ENCODE measurements at regions not wholly inside any gene's neighbourhood (a gene's known extent, or its start where the extent isn't known, plus 50 kb on each side); places are given as distances from the start of the nearest gene placed in this dataset.

- Mint-ChIP-seq H3K27me3 (peaks cover 3% of the 10 kb centered on the region), H3K4me1 (ENCODE audit: low read depth) (peaks cover 6% of the 10 kb centered on the region), H3K27ac (no peak overlapping the region), H3K9me3 (no peaks in the 10 kb centered on the region), H3K36me3 (ENCODE audit: low read depth) (no peaks in the 10 kb centered on the region), H3K4me3 (no peak overlapping the region)
Observed at GRCh38 chr6:163720460-163721235, 306.1 kb downstream of the QKI start.

- no peak overlapping the region for H3K27ac Mint-ChIP-seq
- no peaks in the 10 kb centered on the region for H3K9me3 Mint-ChIP-seq
- no peak overlapping the region for H3K4me3 Mint-ChIP-seq
- no peaks in the 10 kb centered on the region for H3K36me3 Mint-ChIP-seq (ENCODE audit: low read depth)
- H3K4me1 Mint-ChIP-seq (ENCODE audit: low read depth), result peaks cover 6% of the 10 kb centered on the region
- H3K27me3 Mint-ChIP-seq, result peaks cover 3% of the 10 kb centered on the region
Observed at GRCh38 chr6:163720005-163720404, 305.5 kb downstream of the QKI start.

GRCh38 chr6:163719028-163719742 lies 304.7 kb downstream of the QKI start:
- H3K4me3 Mint-ChIP-seq, result no peak overlapping the region
- H3K27me3 Mint-ChIP-seq, result peaks cover 3% of the 10 kb centered on the region
- no peaks in the 10 kb centered on the region for H3K36me3 Mint-ChIP-seq (ENCODE audit: low read depth)
- H3K4me1 Mint-ChIP-seq (ENCODE audit: low read depth), result peaks cover 6% of the 10 kb centered on the region
- H3K9me3 Mint-ChIP-seq, result no peaks in the 10 kb centered on the region
- H3K27ac Mint-ChIP-seq, result no peak overlapping the region

- no peak overlapping the region for H3K4me3 Mint-ChIP-seq
- peaks cover 6% of the 10 kb centered on the region for H3K4me1 Mint-ChIP-seq (ENCODE audit: low read depth)
- no peaks in the 10 kb centered on the region for H3K9me3 Mint-ChIP-seq
- no peak overlapping the region for H3K27ac Mint-ChIP-seq
- no peaks in the 10 kb centered on the region for H3K36me3 Mint-ChIP-seq (ENCODE audit: low read depth)
- H3K27me3 Mint-ChIP-seq, result peaks cover 3% of the 10 kb centered on the region
Observed at GRCh38 chr6:163718537-163718936, 304.0 kb downstream of the QKI start.

GRCh38 chr6:163717106-163717764 lies 302.7 kb downstream of the QKI start:
- peaks cover 11% of the 10 kb centered on the region for H3K4me1 Mint-ChIP-seq (ENCODE audit: low read depth)
- H3K27ac Mint-ChIP-seq, result peak overlapping the region; percentile 8
- no peaks in the 10 kb centered on the region for H3K9me3 Mint-ChIP-seq
- H3K4me3 Mint-ChIP-seq, result no peak overlapping the region
- H3K27me3 Mint-ChIP-seq, result peaks cover 3% of the 10 kb centered on the region
- H3K36me3 Mint-ChIP-seq (ENCODE audit: low read depth), result no peaks in the 10 kb centered on the region

GRCh38 chr6:163716690-163717089 lies 302.2 kb downstream of the QKI start:
- H3K27me3 Mint-ChIP-seq, result peaks cover 3% of the 10 kb centered on the region
- no peak overlapping the region for H3K27ac Mint-ChIP-seq
- no peaks in the 10 kb centered on the region for H3K36me3 Mint-ChIP-seq (ENCODE audit: low read depth)
- H3K4me1 Mint-ChIP-seq (ENCODE audit: low read depth), result peaks cover 17% of the 10 kb centered on the region
- no peaks in the 10 kb centered on the region for H3K9me3 Mint-ChIP-seq
- H3K4me3 Mint-ChIP-seq, result no peak overlapping the region

- Mint-ChIP-seq H3K4me3 (no peak overlapping the region), H3K27me3 (peaks cover 3% of the 10 kb centered on the region), H3K36me3 (ENCODE audit: low read depth) (no peaks in the 10 kb centered on the region), H3K4me1 (ENCODE audit: low read depth) (peaks cover 23% of the 10 kb centered on the region), H3K27ac (no peak overlapping the region), H3K9me3 (no peaks in the 10 kb centered on the region)
Observed at GRCh38 chr6:163715846-163716245, 301.3 kb downstream of the QKI start.

GRCh38 chr6:163714179-163714578 lies 299.7 kb downstream of the QKI start:
- H3K4me1 Mint-ChIP-seq (ENCODE audit: low read depth), result peaks cover 27% of the 10 kb centered on the region
- H3K36me3 Mint-ChIP-seq (ENCODE audit: low read depth), result no peaks in the 10 kb centered on the region
- no peak overlapping the region for H3K27ac Mint-ChIP-seq
- no peaks in the 10 kb centered on the region for H3K9me3 Mint-ChIP-seq
- no peak overlapping the region for H3K4me3 Mint-ChIP-seq
- peaks cover 3% of the 10 kb centered on the region for H3K27me3 Mint-ChIP-seq

GRCh38 chr6:163712981-163713380 lies 298.5 kb downstream of the QKI start:
- Mint-ChIP-seq H3K4me1 (ENCODE audit: low read depth) (peaks cover 27% of the 10 kb centered on the region), H3K4me3 (no peak overlapping the region), H3K27me3 (peaks cover 1% of the 10 kb centered on the region), H3K27ac (no peak overlapping the region), H3K36me3 (ENCODE audit: low read depth) (no peaks in the 10 kb centered on the region), H3K9me3 (no peaks in the 10 kb centered on the region)

GRCh38 chr6:163712566-163712961 lies 298.0 kb downstream of the QKI start:
- Mint-ChIP-seq H3K9me3 (no peaks in the 10 kb centered on the region), H3K4me3 (no peak overlapping the region), H3K36me3 (ENCODE audit: low read depth) (no peaks in the 10 kb centered on the region), H3K27me3 (no peaks in the 10 kb centered on the region), H3K4me1 (ENCODE audit: low read depth) (peaks cover 28% of the 10 kb centered on the region), H3K27ac (no peak overlapping the region)

- H3K4me3 Mint-ChIP-seq, result no peak overlapping the region
- no peaks in the 10 kb centered on the region for H3K9me3 Mint-ChIP-seq
- H3K36me3 Mint-ChIP-seq (ENCODE audit: low read depth), result no peaks in the 10 kb centered on the region
- H3K27ac Mint-ChIP-seq, result no peak overlapping the region
- H3K4me1 Mint-ChIP-seq (ENCODE audit: low read depth), result peaks cover 27% of the 10 kb centered on the region
- H3K27me3 Mint-ChIP-seq, result no peaks in the 10 kb centered on the region
Observed at GRCh38 chr6:163711615-163712565, 297.4 kb downstream of the QKI start.

- H3K4me1 Mint-ChIP-seq (ENCODE audit: low read depth), result peaks cover 29% of the 10 kb centered on the region
- H3K9me3 Mint-ChIP-seq, result no peaks in the 10 kb centered on the region
- no peak overlapping the region for H3K27ac Mint-ChIP-seq
- H3K4me3 Mint-ChIP-seq, result no peak overlapping the region
- H3K27me3 Mint-ChIP-seq, result no peaks in the 10 kb centered on the region
- no peaks in the 10 kb centered on the region for H3K36me3 Mint-ChIP-seq (ENCODE audit: low read depth)
Observed at GRCh38 chr6:163710532-163711470, 296.3 kb downstream of the QKI start.

GRCh38 chr6:163709693-163710092 lies 295.2 kb downstream of the QKI start:
- H3K27me3 Mint-ChIP-seq, result no peaks in the 10 kb centered on the region
- no peak overlapping the region for H3K4me3 Mint-ChIP-seq
- H3K36me3 Mint-ChIP-seq (ENCODE audit: low read depth), result no peaks in the 10 kb centered on the region
- H3K9me3 Mint-ChIP-seq, result no peaks in the 10 kb centered on the region
- H3K27ac Mint-ChIP-seq, result no peak overlapping the region
- H3K4me1 Mint-ChIP-seq (ENCODE audit: low read depth), result peaks cover 29% of the 10 kb centered on the region

Measured in stimulated activated naive CD8-positive, alpha-beta T cell treated with anti-CD3 and anti-CD28 coated beads, Interleukin-15, Interleukin-2, amounts not matched to agents 100 ng/mL and 50 ng/mL, for 24 hours (primary cell).